ENCODE measurements at regions not wholly inside any gene's neighbourhood (a gene's known extent, or its start where the extent isn't known, plus 50 kb on each side); places are given as distances from the start of the nearest gene placed in this dataset.
"Not testable (repeated sequence)": the region's sequence is repeated elsewhere in the genome, so short reads cannot be mapped to it uniquely, and the experiment has no call there.

DNA sequence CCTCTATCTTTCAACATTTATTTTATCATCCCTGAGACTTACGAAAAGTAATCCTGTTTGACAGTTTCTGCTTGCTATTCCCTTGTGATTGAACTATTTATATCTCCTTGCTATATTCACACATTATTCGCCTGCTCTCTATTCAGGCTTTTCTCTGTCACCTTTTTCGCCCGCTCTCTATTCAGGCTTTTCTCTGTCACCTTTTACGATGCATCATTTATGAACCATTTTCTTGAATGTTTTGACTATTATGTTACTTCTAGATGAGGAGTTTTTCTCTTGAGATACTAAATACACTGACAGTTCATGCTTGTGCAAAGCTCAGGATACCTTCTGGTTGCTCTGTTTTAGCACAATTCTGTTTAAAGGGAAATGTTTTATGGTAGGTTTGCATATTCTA, 143.3 kb upstream of the VSTM2A start:
- DNase-seq = no peak

GRCh38 chr7:54409917-54410316, 132.3 kb upstream of the VSTM2A start:
- DNase-seq = no peak

DNA sequence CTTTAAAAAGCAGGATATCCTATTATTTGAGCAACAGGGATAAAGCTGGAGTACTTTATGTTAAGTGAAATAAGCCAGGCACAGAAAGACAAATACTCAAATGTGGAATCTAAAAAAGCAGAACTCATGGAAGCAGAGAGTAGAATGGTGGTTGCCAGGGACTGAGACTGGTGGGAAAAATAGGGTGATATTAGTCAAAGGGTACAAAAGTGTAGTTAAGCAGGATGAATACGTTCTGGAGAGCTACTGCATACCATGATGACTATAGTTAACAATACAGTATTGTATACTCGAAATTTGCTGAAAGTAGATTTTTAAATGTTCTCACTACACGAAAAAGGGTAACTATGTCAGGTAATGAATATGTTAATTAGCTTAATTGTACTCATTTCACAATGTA, 125.5 kb upstream of the VSTM2A start:
- no peak for DNase-seq

DNA sequence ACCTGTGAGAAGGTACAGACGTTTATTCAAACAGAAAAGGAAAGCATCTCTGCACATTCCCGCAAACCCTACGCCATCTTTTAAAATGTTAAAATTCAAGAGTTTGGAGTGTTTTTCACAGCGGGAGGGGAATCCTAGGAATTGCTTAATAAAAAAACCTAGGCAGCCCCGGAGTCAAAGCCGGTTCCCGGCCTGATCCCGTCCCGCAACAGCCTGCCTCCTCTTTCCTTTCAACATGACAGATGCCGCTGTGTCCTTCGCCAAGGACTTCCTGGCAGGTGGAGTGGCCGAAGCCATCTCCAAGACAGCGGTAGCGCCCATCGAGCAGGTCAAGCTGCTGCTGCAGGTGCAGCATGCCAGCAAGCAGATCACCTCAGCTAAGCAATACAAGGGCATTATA, 123.0 kb upstream of the VSTM2A start:
- DNase-seq = no peak

GRCh38 chr7:54426406-54426805, 115.8 kb upstream of the VSTM2A start:
- no peak for DNase-seq

- DNase-seq = no peak
Observed at GRCh38 chr7:54429111-54429510, 113.1 kb upstream of the VSTM2A start.

GRCh38 chr7:54439391-54439790, 102.8 kb upstream of the VSTM2A start:
- no peak for DNase-seq

- not testable (repeated sequence) for DNase-seq
Observed at GRCh38 chr7:54444046-54444686, 98.0 kb upstream of the VSTM2A start.

- not testable (repeated sequence) for DNase-seq
Observed at GRCh38 chr7:54453168-54453567, 89.0 kb upstream of the VSTM2A start.

- not testable (repeated sequence) for DNase-seq
Observed at GRCh38 chr7:54454700-54455099, 87.5 kb upstream of the VSTM2A start.

DNA sequence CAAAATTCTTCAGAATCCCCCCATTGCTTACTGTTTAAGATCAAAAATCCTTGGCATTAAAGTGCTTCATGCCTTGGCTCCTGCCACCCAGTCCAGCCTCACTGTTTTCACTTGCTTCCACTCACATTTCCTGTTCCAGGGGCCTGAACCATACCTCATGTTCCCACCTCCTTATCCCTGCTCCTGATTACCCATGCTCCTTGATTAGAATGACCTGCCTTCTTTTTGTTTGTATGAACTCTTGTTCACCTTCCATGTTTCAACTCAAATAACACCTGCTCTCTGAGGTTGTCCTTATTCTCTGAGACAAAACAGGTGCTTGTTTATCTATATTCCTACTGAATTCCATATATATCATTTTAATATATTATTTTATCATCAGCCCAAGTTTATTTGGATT, 77.1 kb upstream of the VSTM2A start:
- no peak for DNase-seq

DNA sequence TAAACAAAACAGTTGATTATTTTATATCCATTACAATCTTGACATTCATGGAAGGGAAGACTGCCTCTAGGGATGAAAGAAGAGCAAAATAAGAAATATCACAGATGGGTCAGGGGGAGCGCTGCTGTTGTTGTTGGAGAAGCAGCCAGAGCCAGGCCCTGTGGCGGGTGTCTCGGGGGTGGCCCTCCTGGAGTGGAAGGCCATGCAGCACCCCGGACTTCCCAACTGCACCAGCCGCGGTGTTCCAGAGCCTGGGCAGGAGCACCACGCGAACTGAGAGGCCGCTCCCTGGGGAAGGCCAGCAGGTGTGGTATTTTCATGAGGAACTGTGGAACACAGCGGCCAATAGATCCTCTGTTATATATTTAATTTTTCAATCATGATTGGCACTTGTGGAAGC, 72.4 kb upstream of the VSTM2A start:
- DNase-seq = no peak

GRCh38 chr7:54476609-54477008, 65.6 kb upstream of the VSTM2A start:
- no peak for DNase-seq

DNA sequence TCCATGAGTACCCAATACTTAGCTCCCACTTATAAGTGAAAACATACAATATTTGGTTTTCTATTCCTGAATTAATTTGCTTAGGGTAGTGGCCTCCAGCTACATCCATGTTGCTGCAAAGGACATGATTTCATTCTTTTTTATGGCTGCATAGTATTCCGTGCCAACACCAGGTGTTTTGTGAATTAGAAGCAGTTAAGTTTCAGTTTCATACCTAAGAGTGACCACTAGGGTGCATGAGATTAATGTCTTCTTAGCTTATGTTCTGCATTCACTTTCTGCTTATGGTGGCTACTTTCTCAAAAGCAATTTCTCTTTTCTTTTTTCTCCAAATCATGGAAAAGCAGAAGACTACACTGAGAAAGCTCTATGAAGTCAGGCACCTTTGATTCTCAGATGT, 65.1 kb upstream of the VSTM2A start:
- DNase-seq = no peak

- DNase-seq = no peak
Observed at GRCh38 chr7:54483523-54483922, 58.7 kb upstream of the VSTM2A start.

GRCh38 chr7:54485044-54485443, 57.1 kb upstream of the VSTM2A start:
- DNase-seq = no peak

Data from AML-193 (cell line).